ENCODE measurements at regions not wholly inside any gene's neighbourhood (a gene's known extent, or its start where the extent isn't known, plus 50 kb on each side); places are given as distances from the start of the nearest gene placed in this dataset.

DNA sequence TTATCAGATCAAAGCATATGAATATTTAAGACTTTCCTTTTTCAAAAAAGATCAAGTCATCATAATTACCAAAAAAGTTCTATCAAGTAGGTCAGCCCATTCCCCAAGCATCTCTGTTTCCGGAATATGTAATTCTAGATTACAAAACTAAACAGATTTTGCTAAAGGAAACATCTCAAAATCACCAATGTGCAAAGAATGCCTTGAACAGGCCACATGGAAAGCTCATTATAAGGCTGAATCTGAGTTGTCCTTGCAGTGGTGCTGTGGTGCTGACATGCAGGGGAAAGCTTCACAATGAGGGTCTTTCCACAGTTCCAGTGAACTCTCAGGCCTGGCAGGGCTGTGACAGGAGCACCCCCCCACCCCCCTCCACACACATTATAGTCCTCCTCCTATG lies 240.9 kb downstream of the OMA1 start:
- 86 to 89% methylated on average over 1 of the region's 1 CpG for WGBS, 2 experiments (ENCODE audit: insufficient coverage in 1 of 2, insufficient read length in 1 of 2)
- Histone ChIP-seq H3K4me1 (ENCODE audit: control insufficient read depth, insufficient read depth, low read length) (no peaks in the 10 kb centered on the region), H3K36me3 (ENCODE audit: control insufficient read depth, insufficient read depth, low read length) (no peaks in the 10 kb centered on the region), H3K9me3 (ENCODE audit: control insufficient read depth, low read length) (no peaks in the 10 kb centered on the region), H3K27me3 (ENCODE audit: control insufficient read depth, insufficient read depth, low read length, poor library complexity, severe bottlenecking) (no peaks in the 10 kb centered on the region), H3K4me3 (ENCODE audit: low read length) (no peak overlapping the region), H3K9ac (ENCODE audit: extremely low read depth, low read length, poor library complexity, severe bottlenecking) (no peak overlapping the region), H3K27ac (ENCODE audit: low read depth, low read length) (no peak overlapping the region)
- no peaks in the 10 kb centered on the region for H3K27me3 Mint-ChIP-seq (ENCODE audit: insufficient read depth)
- no peaks in the 10 kb centered on the region for H3K36me3 Mint-ChIP-seq (ENCODE audit: low read depth)
- peaks cover 1% of the 10 kb centered on the region for H3K4me1 Mint-ChIP-seq
- no peaks in the 10 kb centered on the region for H3K9me3 Mint-ChIP-seq
- DNase-seq: no peak
- TF ChIP-seq, protein P1, sequence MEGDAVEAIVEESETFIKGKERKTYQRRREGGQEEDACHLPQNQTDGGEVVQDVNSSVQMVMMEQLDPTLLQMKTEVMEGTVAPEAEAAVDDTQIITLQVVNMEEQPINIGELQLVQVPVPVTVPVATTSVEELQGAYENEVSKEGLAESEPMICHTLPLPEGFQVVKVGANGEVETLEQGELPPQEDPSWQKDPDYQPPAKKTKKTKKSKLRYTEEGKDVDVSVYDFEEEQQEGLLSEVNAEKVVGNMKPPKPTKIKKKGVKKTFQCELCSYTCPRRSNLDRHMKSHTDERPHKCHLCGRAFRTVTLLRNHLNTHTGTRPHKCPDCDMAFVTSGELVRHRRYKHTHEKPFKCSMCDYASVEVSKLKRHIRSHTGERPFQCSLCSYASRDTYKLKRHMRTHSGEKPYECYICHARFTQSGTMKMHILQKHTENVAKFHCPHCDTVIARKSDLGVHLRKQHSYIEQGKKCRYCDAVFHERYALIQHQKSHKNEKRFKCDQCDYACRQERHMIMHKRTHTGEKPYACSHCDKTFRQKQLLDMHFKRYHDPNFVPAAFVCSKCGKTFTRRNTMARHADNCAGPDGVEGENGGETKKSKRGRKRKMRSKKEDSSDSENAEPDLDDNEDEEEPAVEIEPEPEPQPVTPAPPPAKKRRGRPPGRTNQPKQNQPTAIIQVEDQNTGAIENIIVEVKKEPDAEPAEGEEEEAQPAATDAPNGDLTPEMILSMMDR (conservative IDR thresholded peaks at IDR 0.05): no peak
- no peak overlapping the region for H3K4me3 Mint-ChIP-seq
- H3K27ac Mint-ChIP-seq: no peak overlapping the region

DNA sequence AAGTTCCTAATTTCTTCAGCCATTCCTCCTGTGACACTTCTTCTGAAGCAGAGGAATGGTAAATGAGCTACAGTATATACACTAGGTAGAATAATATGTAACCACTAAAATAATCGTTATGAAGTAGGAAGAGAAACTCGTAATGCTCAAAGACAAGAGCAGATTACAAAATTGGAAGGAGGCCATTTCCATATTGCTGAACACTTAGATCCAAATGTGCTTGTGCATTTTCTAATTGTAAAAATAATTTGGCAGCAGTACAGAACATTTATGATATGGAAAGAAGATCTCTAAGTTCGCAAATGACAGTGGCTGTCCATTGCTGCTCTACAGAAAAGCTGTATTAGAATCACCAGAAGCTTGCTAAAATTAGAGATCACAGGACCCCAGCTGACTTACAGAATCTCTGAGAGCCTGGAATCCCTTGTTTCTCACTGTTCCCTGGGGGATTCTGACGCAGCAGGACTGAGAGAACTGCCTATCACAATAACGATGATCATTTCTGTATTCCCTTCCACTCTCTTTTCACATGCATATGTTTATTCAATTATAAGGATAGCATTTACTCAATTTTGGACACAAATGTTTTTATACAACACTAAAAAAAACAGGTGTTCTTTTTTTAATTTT lies 242.1 kb downstream of the OMA1 start:
- no peaks in the 10 kb centered on the region for H3K27me3 Mint-ChIP-seq (ENCODE audit: insufficient read depth)
- H3K4me3 Mint-ChIP-seq: no peak overlapping the region
- Histone ChIP-seq H3K36me3 (ENCODE audit: control insufficient read depth, insufficient read depth, low read length) (no peaks in the 10 kb centered on the region), H3K4me3 (ENCODE audit: low read length) (no peak overlapping the region), H3K9me3 (ENCODE audit: control insufficient read depth, low read length) (no peaks in the 10 kb centered on the region), H3K4me1 (ENCODE audit: control insufficient read depth, insufficient read depth, low read length) (no peaks in the 10 kb centered on the region), H3K27ac (ENCODE audit: low read depth, low read length) (no peak overlapping the region), H3K27me3 (ENCODE audit: control insufficient read depth, insufficient read depth, low read length, poor library complexity, severe bottlenecking) (no peaks in the 10 kb centered on the region), H3K9ac (ENCODE audit: extremely low read depth, low read length, poor library complexity, severe bottlenecking) (no peak overlapping the region)
- H3K4me1 Mint-ChIP-seq: peaks cover 1% of the 10 kb centered on the region
- H3K27ac Mint-ChIP-seq: no peak overlapping the region
- H3K36me3 Mint-ChIP-seq (ENCODE audit: low read depth): no peaks in the 10 kb centered on the region
- H3K9me3 Mint-ChIP-seq: no peaks in the 10 kb centered on the region
- DNase-seq: no peak
- TF ChIP-seq, protein P1 (conservative IDR thresholded peaks at IDR 0.05): no peak
- WGBS, 2 experiments (ENCODE audit: insufficient coverage in 1 of 2, insufficient read length in 1 of 2): 91 to 95% methylated on average over 2 to 5 of the region's 5 CpGs

DNA sequence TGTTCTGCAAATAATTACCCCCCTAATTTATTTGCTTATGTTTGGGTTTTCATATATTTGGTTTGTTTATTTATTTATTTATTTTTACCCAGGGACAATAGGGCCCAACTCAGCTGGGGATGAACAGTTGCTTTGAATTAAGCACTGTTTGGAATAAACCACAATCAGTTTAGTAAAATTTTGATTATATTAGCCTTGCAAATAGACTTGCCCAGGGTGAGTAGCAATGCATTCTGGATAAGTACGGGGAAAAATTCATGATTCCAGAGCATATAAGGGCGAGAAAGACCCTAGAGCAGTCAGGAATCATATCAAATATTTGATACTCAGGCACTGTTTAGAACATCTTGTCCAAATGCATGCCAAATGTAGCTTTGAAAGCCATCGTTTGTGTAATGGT lies 242.7 kb downstream of the OMA1 start:
- no peaks in the 10 kb centered on the region for H3K4me1 ChIP-seq (ENCODE audit: control insufficient read depth, insufficient read depth, low read length)
- Mint-ChIP-seq H3K27me3 (ENCODE audit: insufficient read depth) (no peaks in the 10 kb centered on the region), H3K9me3 (no peaks in the 10 kb centered on the region), H3K36me3 (ENCODE audit: low read depth) (no peaks in the 10 kb centered on the region), H3K4me1 (peaks cover 1% of the 10 kb centered on the region), H3K27ac (no peak overlapping the region), H3K4me3 (no peak overlapping the region)
- no peak overlapping the region for H3K27ac ChIP-seq (ENCODE audit: low read depth, low read length)
- no peak overlapping the region for H3K4me3 ChIP-seq (ENCODE audit: low read length)
- no peak overlapping the region for H3K9ac ChIP-seq (ENCODE audit: extremely low read depth, low read length, poor library complexity, severe bottlenecking)
- H3K36me3 ChIP-seq (ENCODE audit: control insufficient read depth, insufficient read depth, low read length): no peaks in the 10 kb centered on the region
- TF ChIP-seq, protein P1 (conservative IDR thresholded peaks at IDR 0.05): no peak
- no peak for DNase-seq
- 59 to 63% methylated on average over 3 of the region's 3 CpGs for WGBS, 2 experiments (ENCODE audit: insufficient coverage in 1 of 2, insufficient read length in 1 of 2)
- no peaks in the 10 kb centered on the region for H3K9me3 ChIP-seq (ENCODE audit: control insufficient read depth, low read length)
- no peaks in the 10 kb centered on the region for H3K27me3 ChIP-seq (ENCODE audit: control insufficient read depth, insufficient read depth, low read length, poor library complexity, severe bottlenecking)
